Effector memory CD8-positive, alpha-beta T cell (primary cell): ENCODE measurements at regions not wholly inside any gene's neighbourhood (a gene's known extent, or its start where the extent isn't known, plus 50 kb on each side); places are given as distances from the start of the nearest gene placed in this dataset.
A peak's percentile ranks its signal among the peaks of the same experiment; 100 is the strongest.

ENCODE experiments used
- ATAC-seq: fragments of 150-1000 bp; cut with Tn5 transposase; replicated peaks from 2 replicates; pipeline ENCODE4 v1.10.0; 2021; ENCODE audit warnings: mild to moderate bottlenecking, moderate library complexity
- DNase-seq, 3 experiments: peaks; one replicate each; pipeline ENCODE4 v3.0.0; 2021
- H3K27ac Mint-ChIP-seq, 2 donors: one replicate each; pipeline ENCODE4 v1.8.0; 2022; ENCODE audit warnings: mild to moderate bottlenecking in 2 of 2, mixed read lengths in 2 of 2, moderate library complexity in 2 of 2
- H3K27me3 Mint-ChIP-seq, 2 donors: one replicate each; pipeline ENCODE4 v1.8.0; 2022; ENCODE audit warnings: mixed read lengths in 2 of 2
- H3K36me3 Mint-ChIP-seq: one replicate; pipeline ENCODE4 v1.8.0; 2022; ENCODE audit warnings: mild to moderate bottlenecking, moderate library complexity, mixed read lengths; ENCODE audit not compliant: insufficient read depth
- H3K4me1 Mint-ChIP-seq, 2 donors: one replicate each; pipeline ENCODE4 v1.8.0; 2022; ENCODE audit warnings: low read depth in 2 of 2, mixed read lengths in 2 of 2
- H3K4me3 Mint-ChIP-seq, 2 donors: one replicate each; pipeline ENCODE4 v1.8.0; 2022; ENCODE audit warnings: mild to moderate bottlenecking in 2 of 2, mixed read lengths in 2 of 2, moderate library complexity in 2 of 2
- H3K9me3 Mint-ChIP-seq, 2 donors: one replicate each; pipeline ENCODE4 v1.8.0; 2022; ENCODE audit warnings: mixed read lengths in 2 of 2

GRCh38 chr11:95717314-95717713, 72.3 kb downstream of the FAM76B start:
- H3K4me1 Mint-ChIP-seq: peaks cover 4 to 5% of the 10 kb centered on the region in 2 donors
- H3K4me3 Mint-ChIP-seq: no peak overlapping the region
- H3K27ac Mint-ChIP-seq: no peak overlapping the region

DNA sequence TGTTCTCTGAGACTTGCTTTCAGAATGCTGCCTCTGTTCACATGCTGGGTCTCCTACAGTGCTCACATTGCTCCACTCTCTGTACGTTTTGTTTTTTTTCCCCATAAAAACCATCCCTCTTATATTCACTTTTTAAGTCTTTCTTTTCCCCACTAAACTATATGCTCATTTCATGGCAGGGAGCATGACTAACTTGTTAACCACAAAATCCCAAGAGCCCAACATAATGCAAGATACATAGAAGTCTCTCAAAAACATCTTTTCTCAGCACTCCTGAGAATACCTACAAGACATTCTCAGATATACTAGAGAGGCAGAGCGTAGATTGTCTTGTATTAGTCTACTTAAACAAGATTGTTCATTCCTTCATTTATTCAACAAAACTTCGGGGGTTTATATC, 73.3 kb downstream of the FAM76B start:
- Mint-ChIP-seq H3K27me3 (peaks cover 36 to 46% of the 10 kb centered on the region in 2 donors), H3K36me3 (no peaks in the 10 kb centered on the region), H3K9me3 (no peaks in the 10 kb centered on the region), H3K4me1 (peaks cover 4 to 5% of the 10 kb centered on the region in 2 donors), H3K4me3 (no peak overlapping the region), H3K27ac (peak overlapping the region in 1 of 2 donors; percentile 3)
- ATAC-seq (no peak), DNase-seq (no peak)

More at GRCh38 chr11:95717314-95717713, 72.3 kb downstream of the FAM76B start:
- ATAC-seq: no peak
- DNase-seq: no peak
- Mint-ChIP-seq H3K9me3 (no peaks in the 10 kb centered on the region), H3K36me3 (no peaks in the 10 kb centered on the region), H3K27me3 (peaks cover 26 to 41% of the 10 kb centered on the region in 2 donors)

- Mint-ChIP-seq H3K4me3 (no peak overlapping the region), H3K4me1 (peaks cover 4 to 5% of the 10 kb centered on the region in 2 donors), H3K27ac (peak overlapping the region in 1 of 2 donors; percentile 3), H3K36me3 (no peaks in the 10 kb centered on the region), H3K27me3 (peaks cover 37 to 46% of the 10 kb centered on the region in 2 donors), H3K9me3 (no peaks in the 10 kb centered on the region)
- peak; percentile 62 for ATAC-seq
- DNase-seq: no peak
Measured at GRCh38 chr11:95715777-95716241, 73.8 kb downstream of the FAM76B start.

DNA sequence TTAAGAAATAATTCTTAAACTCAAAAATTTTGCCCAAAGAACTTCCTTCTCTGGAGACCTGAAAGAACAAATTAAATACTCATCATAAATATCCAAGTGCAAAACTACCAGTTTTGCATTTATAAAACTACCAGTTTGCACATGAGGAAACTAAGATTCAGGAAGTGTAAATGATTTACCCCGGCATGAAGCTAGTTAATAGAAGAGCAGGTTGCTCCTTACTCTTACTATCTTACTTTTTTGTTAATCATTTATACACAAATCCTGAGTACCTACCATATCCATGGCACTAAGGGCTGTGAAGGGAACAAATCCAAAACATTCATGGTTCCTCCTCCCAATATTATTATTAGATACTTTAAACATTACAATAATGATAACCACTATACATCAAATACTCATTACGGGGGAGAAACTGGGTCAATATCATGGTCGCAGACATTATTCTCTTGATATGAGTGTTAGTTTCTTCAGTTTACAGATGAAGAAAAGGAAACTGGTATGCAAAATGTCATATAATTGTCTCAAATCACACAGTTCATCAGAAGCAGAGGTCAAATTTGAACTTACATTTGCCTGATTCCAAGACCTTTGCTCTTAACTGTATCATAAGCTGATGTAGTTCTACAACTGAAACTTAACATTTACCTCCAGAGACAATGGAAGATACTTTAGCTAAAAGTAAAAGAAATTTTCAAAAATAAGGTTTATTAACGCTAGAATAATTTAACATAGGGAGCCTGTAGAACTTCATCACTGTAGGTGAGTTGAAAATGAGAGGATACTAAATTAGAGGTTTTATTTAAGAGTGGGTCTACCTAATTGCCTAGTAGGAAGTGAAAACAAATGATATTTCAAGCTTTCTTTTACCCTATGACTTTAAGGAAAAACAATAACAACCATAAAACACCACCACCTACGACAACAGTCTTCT, 74.5 kb downstream of the FAM76B start:
- ATAC-seq (peak; percentile 7), DNase-seq (no peak)
- Mint-ChIP-seq H3K9me3 (no peaks in the 10 kb centered on the region), H3K4me1 (peaks cover under 1 to 1% of the 10 kb centered on the region in 2 donors), H3K4me3 (no peak overlapping the region), H3K27ac (no peak overlapping the region), H3K36me3 (no peaks in the 10 kb centered on the region), H3K27me3 (peaks cover 44 to 46% of the 10 kb centered on the region in 2 donors)

DNA sequence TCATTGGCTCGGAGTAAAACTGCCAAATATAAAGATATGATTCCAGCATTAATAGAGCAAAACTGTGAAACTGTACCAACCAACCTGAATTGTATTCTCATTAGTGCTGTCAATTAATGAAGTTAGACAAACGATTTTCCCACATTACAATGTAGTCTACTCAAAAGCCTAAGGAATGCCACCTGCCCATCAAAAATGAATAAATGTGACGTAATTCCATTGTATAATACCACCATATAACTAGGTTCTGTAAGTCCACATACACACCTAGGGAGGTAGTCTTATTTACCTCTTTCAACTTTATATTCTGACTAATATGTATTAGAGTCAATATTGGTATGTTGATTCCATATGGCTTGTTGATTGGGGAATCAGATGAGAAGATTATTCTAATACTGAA, 76.2 kb downstream of the FAM76B start:
- DNase-seq (no peak), ATAC-seq (no peak)
- Mint-ChIP-seq H3K36me3 (no peaks in the 10 kb centered on the region), H3K4me1 (no peaks in the 10 kb centered on the region), H3K27ac (no peak overlapping the region), H3K9me3 (no peaks in the 10 kb centered on the region), H3K27me3 (peaks cover 44 to 53% of the 10 kb centered on the region in 2 donors), H3K4me3 (no peak overlapping the region)

- no peak overlapping the region for H3K4me3 Mint-ChIP-seq
- H3K4me1 Mint-ChIP-seq: no peaks in the 10 kb centered on the region
- H3K36me3 Mint-ChIP-seq: no peaks in the 10 kb centered on the region
- no peaks in the 10 kb centered on the region for H3K9me3 Mint-ChIP-seq
- peaks cover 37 to 53% of the 10 kb centered on the region in 2 donors for H3K27me3 Mint-ChIP-seq
- ATAC-seq (no peak), DNase-seq (no peak)
- H3K27ac Mint-ChIP-seq: no peak overlapping the region
Measured at GRCh38 chr11:95711945-95712221, 77.7 kb downstream of the FAM76B start.

DNA sequence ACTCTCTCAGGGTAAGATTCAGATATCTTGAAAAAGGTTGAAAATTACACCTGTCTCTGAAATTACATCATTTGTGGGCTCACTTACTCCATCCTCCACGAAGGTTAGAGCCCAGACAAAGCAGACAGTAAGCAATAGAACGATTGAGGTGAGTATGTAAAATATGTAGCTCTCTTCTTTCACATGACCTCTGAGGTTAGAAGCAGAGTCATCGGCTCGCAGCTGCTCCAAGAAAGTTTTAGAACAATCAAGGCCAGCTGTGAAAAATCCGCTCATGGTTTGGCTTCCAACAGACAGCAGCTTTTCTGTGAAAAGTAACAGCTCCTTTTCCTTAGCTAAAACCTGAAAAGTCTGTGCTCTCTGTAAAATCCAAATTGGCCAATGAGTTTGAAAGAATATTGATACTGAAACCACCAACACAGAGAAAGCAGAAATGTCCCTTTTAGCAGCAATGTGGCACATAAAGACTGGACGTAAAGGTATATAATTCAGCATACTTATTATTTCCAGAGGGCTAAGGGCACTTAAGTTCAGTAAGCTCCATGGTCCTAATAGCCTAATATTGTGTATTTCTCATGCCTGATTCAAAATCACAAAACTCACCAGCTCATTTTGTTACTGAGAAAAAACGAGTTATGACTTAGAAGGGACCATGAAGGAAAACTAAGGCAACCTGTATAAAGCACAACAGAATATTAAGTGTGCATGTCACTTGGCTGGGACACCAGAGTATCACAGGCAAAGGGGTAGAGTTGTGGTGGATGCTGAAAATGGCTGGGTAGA, 78.2 kb downstream of the FAM76B start:
- H3K27ac Mint-ChIP-seq: no peak overlapping the region
- no peak overlapping the region for H3K4me3 Mint-ChIP-seq
- ATAC-seq: peak; percentile 36
- H3K9me3 Mint-ChIP-seq: no peaks in the 10 kb centered on the region
- H3K4me1 Mint-ChIP-seq: no peaks in the 10 kb centered on the region
- H3K36me3 Mint-ChIP-seq: no peaks in the 10 kb centered on the region
- peaks cover 36 to 53% of the 10 kb centered on the region in 2 donors for H3K27me3 Mint-ChIP-seq
- no peak for DNase-seq

DNA sequence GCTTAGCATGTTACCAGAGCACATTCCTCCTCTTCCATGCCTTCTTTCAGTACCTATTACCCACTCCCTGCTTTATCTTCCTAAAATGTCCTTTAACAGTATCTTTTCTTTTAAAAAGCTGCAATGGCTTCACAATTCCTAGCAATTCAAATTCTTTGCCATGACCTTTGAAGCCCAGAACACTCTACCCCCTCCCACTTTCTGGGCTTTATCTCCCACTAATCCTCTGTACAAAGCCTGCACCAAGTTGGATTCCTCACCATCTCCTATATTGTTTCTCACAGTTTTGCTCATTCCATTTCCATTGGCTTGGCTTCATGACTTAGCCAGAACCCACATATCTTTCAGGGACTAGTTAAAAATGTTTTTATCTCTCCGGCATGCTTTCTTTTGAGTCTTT, 80.9 kb downstream of the FAM76B start:
- ATAC-seq: no peak

DNA sequence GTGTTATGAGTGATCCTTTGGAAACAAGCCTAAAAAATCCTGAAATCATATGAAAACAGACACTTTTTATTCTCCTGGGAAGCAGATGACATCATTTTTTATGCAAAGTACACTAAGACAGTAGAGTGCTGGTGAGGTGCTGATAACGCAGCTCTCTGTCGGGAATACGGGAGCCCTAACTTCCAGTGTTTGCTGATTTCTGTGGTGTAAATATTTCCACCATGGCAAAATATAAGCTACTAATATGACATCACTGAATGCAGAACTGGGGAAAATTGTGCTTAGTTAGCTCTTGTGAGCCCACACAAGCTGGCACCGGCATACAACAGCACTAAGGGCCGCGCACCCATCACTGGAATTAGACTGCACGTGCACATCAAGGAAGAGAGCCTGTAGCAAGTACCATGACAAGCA, 82.6 kb downstream of the FAM76B start:
- ATAC-seq (no peak), DNase-seq (no peak)
- H3K4me3 Mint-ChIP-seq: no peak overlapping the region
- no peak overlapping the region for H3K27ac Mint-ChIP-seq
- no peaks in the 10 kb centered on the region for H3K9me3 Mint-ChIP-seq
- no peaks in the 10 kb centered on the region for H3K36me3 Mint-ChIP-seq
- peaks cover 0 to 6% of the 10 kb centered on the region in 2 donors for H3K4me1 Mint-ChIP-seq
- peaks cover 2 to 24% of the 10 kb centered on the region in 2 donors for H3K27me3 Mint-ChIP-seq

More for the DNA sequence above, 80.9 kb downstream of the FAM76B start:
- DNase-seq: no peak
- Mint-ChIP-seq H3K4me3 (no peak overlapping the region), H3K36me3 (no peaks in the 10 kb centered on the region), H3K27ac (no peak overlapping the region), H3K4me1 (no peaks in the 10 kb centered on the region), H3K9me3 (no peaks in the 10 kb centered on the region), H3K27me3 (peaks cover 18 to 41% of the 10 kb centered on the region in 2 donors)

GRCh38 chr11:95705485-95706124, 84.0 kb downstream of the FAM76B start:
- Mint-ChIP-seq H3K4me3 (no peak overlapping the region), H3K9me3 (no peaks in the 10 kb centered on the region), H3K27me3 (peaks cover 0 to 14% of the 10 kb centered on the region in 2 donors), H3K27ac (no peak overlapping the region), H3K4me1 (peaks cover 0 to 6% of the 10 kb centered on the region in 2 donors), H3K36me3 (no peaks in the 10 kb centered on the region)
- DNase-seq (peak; percentile 77 to 81 (median 80)), ATAC-seq (peak; percentile 96)

- DNase-seq: no peak
- H3K27ac Mint-ChIP-seq: no peak overlapping the region
- no peak overlapping the region for H3K4me3 Mint-ChIP-seq
- peaks cover 0 to 7% of the 10 kb centered on the region in 2 donors for H3K27me3 Mint-ChIP-seq
- no peak for ATAC-seq
- H3K9me3 Mint-ChIP-seq: no peaks in the 10 kb centered on the region
- H3K4me1 Mint-ChIP-seq: peaks cover 6 to 10% of the 10 kb centered on the region in 2 donors
- no peaks in the 10 kb centered on the region for H3K36me3 Mint-ChIP-seq
Measured at GRCh38 chr11:95704865-95705264, 84.7 kb downstream of the FAM76B start.

DNA sequence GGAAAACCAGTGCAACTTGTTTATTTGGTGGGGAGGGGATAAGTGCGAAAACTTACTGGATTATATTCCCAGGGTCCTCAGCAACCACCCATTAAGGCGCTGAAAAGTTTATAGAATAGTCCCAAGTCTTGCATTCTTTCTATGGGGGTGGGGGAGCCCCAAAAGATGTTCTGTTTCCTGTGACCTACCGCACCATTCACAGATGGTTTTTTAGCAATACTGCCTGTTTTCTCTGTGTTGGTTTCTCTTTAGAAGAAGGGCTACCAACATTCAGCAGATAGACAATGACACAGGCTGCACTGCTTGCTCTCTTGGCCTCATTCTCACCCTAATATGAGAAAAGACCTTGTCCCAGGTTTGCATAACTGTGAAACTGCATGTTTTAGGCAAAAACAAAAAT, 86.5 kb downstream of the FAM76B start:
- Mint-ChIP-seq H3K4me1 (peaks cover 13 to 17% of the 10 kb centered on the region in 2 donors), H3K36me3 (no peaks in the 10 kb centered on the region), H3K4me3 (no peak overlapping the region), H3K9me3 (no peaks in the 10 kb centered on the region), H3K27me3 (no peaks in the 10 kb centered on the region), H3K27ac (no peak overlapping the region)
- DNase-seq: no peak
- ATAC-seq: peak; percentile 28

DNA sequence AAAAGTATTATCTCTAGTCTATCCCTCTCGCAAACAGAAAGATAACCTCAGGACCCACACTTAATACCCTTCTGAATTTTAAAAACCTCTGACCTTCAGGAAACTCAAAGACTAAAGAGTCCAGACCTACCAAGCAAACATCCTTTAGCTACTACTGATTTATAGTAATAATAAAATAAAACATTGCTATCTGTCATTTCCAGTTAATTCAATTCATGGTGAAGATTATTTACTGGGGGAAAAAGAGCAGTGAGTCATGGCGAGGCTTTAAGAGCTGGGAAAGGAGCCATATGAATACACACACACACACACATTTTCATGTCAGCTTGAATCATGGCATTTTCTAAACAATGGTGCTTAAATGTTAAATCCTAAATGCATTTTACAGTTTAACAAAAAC, 87.1 kb downstream of the FAM76B start:
- DNase-seq: no peak
- Mint-ChIP-seq H3K4me3 (no peak overlapping the region), H3K27ac (peak overlapping the region in 1 of 2 donors; percentile 4), H3K36me3 (no peaks in the 10 kb centered on the region), H3K4me1 (peaks cover 16 to 17% of the 10 kb centered on the region in 2 donors), H3K27me3 (no peaks in the 10 kb centered on the region), H3K9me3 (no peaks in the 10 kb centered on the region)
- no peak for ATAC-seq
